Tibial artery (tissue), 4 donors: ENCODE measurements at regions not wholly inside any gene's neighbourhood (a gene's known extent, or its start where the extent isn't known, plus 50 kb on each side); places are given as distances from the start of the nearest gene placed in this dataset.
A peak's percentile ranks its signal among the peaks of the same experiment; 100 is the strongest.

Experiments
- DNase-seq, 2 donors: peaks; one replicate each; pipeline ENCODE4 v3.0.0-alpha.2; 2019
- H3K27ac ChIP-seq, 2 donors: fragments of 200-600 bp; sonication (generic) in 1 of 2; 1 replicate in 1 of 2; 2 replicates in 1 of 2; pipeline ENCODE4 v1.5.1; 2018 to 2019; ENCODE audit warnings: mild to moderate bottlenecking in 1 of 2
- H3K27me3 ChIP-seq, 2 donors: fragments of 200-600 bp; sonication (generic) in 1 of 2; one replicate each; pipeline versions ENCODE4 v1.5.1 to v1.6.0; 2016 to 2019
- H3K36me3 ChIP-seq, 3 donors: fragments of 200-600 bp; sonication (generic) in 2 of 3; one replicate each; pipeline ENCODE4 v1.5.1; 2016 to 2019; ENCODE audit warnings: mild to moderate bottlenecking in 2 of 3
- H3K4me1 ChIP-seq, 4 donors: fragments of 200-600 bp; sonication (generic) in 2 of 4; 1 replicate in 3 of 4; 2 replicates in 1 of 4; pipeline ENCODE4 v1.5.1; 2016 to 2019
- H3K4me3 ChIP-seq, 2 donors: fragments of 200-600 bp; sonication (generic) in 1 of 2; 1 replicate in 1 of 2; 2 replicates in 1 of 2; pipeline ENCODE4 v1.5.1; 2018 to 2019; ENCODE audit warnings: mild to moderate bottlenecking in 2 of 2
- H3K9me3 ChIP-seq, 3 donors: fragments of 200-600 bp; sonication (generic) in 1 of 3; one replicate each; pipeline ENCODE4 v1.5.1; 2016 to 2019
- intact Hi-C: fragments of 100-400 bp; cut with DNase I; formaldehyde crosslinking; loops from one replicate; pipeline ENCODE4 v1.15.0; 2023; ENCODE audit warnings: low total_unique reads
- TF ChIP-seq, protein P1 (sequence below), 2 experiments: fragments of 200-600 bp in 1 of 2; fragments of 450-650 bp in 1 of 2; IDR thresholded peaks; one replicate each; pipeline ENCODE4 v1.5.1; 2017 to 2019; ENCODE audit warnings: antibody characterized with exemption in 2 of 2, mild to moderate bottlenecking in 1 of 2, moderate library complexity in 1 of 2

DNA sequence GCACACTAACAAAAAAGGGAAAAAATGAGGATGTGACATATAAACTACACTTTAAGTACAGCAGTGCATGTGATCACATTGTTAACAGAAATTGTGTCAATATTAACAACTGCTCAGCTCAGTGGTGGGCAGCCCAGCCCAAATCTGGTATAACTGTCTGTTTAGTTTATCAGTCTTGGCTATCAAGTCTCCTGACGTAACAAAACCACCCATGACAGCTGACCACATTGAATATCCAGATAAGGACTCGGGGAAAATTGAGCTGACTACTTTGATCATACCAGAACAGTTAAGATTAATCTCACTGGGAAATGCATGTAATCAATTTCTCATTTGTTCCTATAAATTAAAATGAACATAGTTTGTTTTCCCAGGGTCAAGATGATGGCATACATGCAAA lies 396.6 kb downstream of the SNAPC1 start:
- no peak for DNase-seq
- no peak overlapping the region for H3K4me3 ChIP-seq
- no peaks in the 10 kb centered on the region for H3K9me3 ChIP-seq
- H3K4me1 ChIP-seq = no peaks in the 10 kb centered on the region
- no peak overlapping the region for H3K27ac ChIP-seq
- no peaks in the 10 kb centered on the region for H3K27me3 ChIP-seq
- intact Hi-C loops = no loop called here
- H3K36me3 ChIP-seq = no peaks in the 10 kb centered on the region
- TF ChIP-seq, protein P1, sequence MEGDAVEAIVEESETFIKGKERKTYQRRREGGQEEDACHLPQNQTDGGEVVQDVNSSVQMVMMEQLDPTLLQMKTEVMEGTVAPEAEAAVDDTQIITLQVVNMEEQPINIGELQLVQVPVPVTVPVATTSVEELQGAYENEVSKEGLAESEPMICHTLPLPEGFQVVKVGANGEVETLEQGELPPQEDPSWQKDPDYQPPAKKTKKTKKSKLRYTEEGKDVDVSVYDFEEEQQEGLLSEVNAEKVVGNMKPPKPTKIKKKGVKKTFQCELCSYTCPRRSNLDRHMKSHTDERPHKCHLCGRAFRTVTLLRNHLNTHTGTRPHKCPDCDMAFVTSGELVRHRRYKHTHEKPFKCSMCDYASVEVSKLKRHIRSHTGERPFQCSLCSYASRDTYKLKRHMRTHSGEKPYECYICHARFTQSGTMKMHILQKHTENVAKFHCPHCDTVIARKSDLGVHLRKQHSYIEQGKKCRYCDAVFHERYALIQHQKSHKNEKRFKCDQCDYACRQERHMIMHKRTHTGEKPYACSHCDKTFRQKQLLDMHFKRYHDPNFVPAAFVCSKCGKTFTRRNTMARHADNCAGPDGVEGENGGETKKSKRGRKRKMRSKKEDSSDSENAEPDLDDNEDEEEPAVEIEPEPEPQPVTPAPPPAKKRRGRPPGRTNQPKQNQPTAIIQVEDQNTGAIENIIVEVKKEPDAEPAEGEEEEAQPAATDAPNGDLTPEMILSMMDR (IDR thresholded peaks at IDR 0.05) = no peak

DNA sequence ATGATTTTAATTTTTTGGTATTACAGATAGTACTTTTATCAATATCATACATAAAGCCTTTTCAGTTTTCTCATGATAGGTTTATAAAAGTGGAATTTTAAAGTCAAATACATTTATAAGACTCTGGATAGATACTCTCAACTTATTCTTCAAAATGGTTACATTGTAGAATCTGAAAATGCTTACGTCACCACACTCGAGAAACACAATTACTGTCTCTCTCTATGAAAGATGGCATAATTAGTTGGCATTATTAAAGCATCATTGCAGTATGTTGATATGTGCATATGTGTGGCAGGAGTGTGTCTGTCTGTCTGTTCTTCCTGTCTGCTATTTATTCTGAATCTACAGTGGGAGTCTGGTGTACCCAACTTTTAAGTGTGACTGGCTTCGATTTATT lies 397.1 kb downstream of the SNAPC1 start:
- no peaks in the 10 kb centered on the region for H3K27me3 ChIP-seq
- intact Hi-C loops = no loop called here
- no peaks in the 10 kb centered on the region for H3K4me1 ChIP-seq
- no peak overlapping the region for H3K27ac ChIP-seq
- DNase-seq = no peak
- H3K9me3 ChIP-seq = no peaks in the 10 kb centered on the region
- H3K36me3 ChIP-seq = no peaks in the 10 kb centered on the region
- H3K4me3 ChIP-seq = no peak overlapping the region
- TF ChIP-seq, protein P1 (IDR thresholded peaks at IDR 0.05) = no peak

DNA sequence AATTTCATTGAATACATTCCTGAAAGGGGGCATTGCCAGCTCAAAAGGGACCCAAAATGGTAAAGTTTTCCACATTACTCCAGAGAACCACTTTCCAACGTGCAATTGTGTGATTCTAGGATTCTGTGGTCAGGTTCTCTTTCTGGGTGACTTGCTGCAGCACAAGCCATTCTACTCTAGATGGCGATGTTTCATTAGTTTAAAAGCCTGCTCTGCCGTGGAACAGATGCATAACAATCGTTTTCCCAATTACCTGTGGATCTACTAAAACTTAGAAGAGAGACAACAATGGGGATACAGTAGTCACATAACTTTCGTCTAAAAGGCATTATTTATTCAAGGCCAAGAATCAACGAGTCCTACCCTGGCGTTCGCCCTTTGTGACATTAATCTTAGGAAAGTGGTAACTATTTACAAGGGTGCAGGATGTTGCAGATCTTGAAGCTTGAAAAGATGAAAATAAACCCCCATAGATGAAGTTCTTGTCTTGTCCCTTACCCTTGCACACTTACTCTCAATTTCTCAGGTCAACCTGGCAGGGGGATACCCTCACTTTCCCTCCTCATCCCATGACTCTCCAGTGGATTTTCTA lies 400.9 kb downstream of the SNAPC1 start:
- intact Hi-C loops = no loop called here
- Histone ChIP-seq H3K9me3 (no peaks in the 10 kb centered on the region), H3K27me3 (no peaks in the 10 kb centered on the region), H3K36me3 (no peaks in the 10 kb centered on the region), H3K4me1 (no peaks in the 10 kb centered on the region), H3K27ac (no peak overlapping the region), H3K4me3 (no peak overlapping the region)
- DNase-seq = no peak
- TF ChIP-seq, protein P1 (IDR thresholded peaks at IDR 0.05) = peak; percentile 40 to 43

DNA sequence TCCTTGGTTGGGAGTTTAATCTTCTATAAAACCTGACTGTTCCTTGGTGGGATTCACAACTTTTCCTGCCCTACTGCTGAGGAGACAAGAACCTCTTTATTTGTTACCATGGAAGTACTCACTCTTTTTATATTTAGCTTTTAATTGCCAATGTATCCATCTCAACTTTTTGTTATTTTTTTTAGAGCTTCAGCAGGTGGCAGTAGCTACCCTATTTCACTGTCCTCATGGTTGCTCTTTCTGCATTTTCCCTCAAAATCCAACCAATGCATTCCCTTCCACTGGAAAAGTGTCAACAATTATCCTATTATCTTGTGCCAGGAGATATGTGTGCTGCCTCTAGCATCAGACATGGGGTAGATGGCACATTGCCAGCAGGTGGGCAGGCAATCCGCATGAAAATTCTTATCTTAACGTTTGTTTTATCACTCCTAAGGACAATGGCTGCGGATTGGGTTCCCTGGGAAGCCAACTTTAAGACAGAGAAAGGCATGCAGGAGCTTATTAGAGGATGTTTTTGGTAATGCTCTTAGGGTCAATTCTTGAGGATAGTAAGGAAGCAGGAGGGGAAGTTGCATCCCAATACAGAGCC lies 406.4 kb downstream of the SNAPC1 start:
- no peaks in the 10 kb centered on the region for H3K9me3 ChIP-seq

DNA sequence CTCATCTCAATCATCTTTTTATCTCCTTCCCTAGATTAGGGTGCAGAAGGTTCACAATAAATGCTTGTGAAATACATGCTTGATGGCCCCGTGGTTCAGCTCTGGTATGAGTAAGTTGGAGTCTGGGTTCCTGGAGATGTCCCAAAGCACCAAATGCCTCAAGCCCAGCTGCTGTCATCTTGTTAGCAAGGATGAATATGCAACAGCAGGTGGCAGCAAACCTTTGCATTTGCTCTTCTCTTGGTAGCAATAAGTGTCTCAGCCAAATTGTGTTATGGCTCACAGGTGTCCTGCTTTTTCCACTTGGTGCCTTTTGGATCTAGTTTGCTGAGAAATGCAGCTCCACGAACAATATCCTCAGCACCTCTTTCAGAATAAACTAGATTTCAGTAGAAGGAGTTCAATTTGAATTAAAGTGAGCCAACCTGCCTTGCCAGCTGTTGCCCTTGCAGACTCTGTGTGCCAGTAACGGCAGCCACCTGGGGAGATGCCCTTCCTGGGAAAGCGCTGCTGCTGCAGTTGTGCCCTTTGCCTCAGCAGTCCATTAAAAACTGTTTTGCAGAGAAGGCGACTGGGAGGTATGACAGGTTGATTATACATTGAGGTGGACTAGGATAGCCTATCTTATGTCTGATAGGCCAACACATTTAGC lies 417.3 kb downstream of the SNAPC1 start:
- intact Hi-C loops = no loop called here
- no peaks in the 10 kb centered on the region for H3K36me3 ChIP-seq
- H3K9me3 ChIP-seq = no peaks in the 10 kb centered on the region
- no peak for DNase-seq
- no peaks in the 10 kb centered on the region for H3K27me3 ChIP-seq
- TF ChIP-seq, protein P1 (IDR thresholded peaks at IDR 0.05) = no peak
- no peaks in the 10 kb centered on the region for H3K4me1 ChIP-seq
- no peak overlapping the region for H3K27ac ChIP-seq
- no peak overlapping the region for H3K4me3 ChIP-seq

More for the DNA sequence above, 406.4 kb downstream of the SNAPC1 start:
- Histone ChIP-seq H3K36me3 (no peaks in the 10 kb centered on the region), H3K27me3 (no peaks in the 10 kb centered on the region), H3K27ac (no peak overlapping the region), H3K4me3 (no peak overlapping the region), H3K4me1 (no peaks in the 10 kb centered on the region)
- intact Hi-C loops = no loop called here
- TF ChIP-seq, protein P1 (IDR thresholded peaks at IDR 0.05) = no peak
- DNase-seq = no peak
